SKM-1 treated with dmso at 0.1 percent for 144 hours (cell line): ENCODE measurements at regions not wholly inside any gene's neighbourhood (a gene's known extent, or its start where the extent isn't known, plus 50 kb on each side); places are given as distances from the start of the nearest gene placed in this dataset.

ENCODE experiments used
- DNase-seq: peaks from one replicate; lab custom pipeline; 2025; ENCODE audit not compliant: unreplicated experiment; lab: John Stamatoyannopoulos, UW

GRCh38 chr2:59889305-59889704 lies 664.1 kb downstream of the BCL11A start:
- DNase-seq, result no peak

DNA sequence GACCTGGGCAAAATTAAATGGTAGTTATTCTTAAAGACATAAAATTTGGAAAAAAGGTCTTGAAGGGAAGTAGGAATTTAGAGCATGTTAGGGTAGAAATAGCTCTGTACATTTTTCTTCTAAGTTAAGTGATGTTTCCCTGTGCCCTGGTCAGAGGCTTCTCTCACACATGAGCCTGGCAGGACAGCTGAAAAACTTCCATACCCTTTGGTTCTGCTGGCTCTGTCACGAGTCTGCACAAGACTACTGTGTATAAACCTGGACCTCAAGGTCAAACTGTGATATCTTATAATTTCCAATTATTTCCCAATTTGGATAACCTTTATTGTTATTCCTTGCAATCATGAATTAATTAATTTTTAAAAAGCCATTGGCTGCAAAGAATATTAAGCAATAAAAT lies 664.7 kb downstream of the BCL11A start:
- DNase-seq, result no peak

DNA sequence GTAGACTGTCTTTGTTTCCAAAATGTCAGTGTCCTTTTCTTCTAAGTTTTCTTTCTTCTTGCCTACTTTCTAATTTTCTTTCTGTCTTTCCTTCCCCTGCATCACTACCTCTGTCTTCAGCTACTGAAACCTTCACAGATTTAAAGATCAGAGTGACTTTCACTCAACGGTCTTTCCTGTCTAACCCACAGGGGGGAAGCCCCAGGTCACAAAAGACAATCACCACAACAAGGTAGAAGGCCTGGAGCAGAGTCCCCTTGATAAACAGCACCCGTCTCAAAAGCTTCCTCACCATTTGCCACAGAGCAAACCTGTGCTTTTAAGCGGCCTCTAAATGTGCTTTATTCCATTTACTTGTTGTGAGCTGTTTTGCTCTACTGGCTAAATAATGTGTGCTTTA lies 665.4 kb downstream of the BCL11A start:
- DNase-seq, result no peak

DNA sequence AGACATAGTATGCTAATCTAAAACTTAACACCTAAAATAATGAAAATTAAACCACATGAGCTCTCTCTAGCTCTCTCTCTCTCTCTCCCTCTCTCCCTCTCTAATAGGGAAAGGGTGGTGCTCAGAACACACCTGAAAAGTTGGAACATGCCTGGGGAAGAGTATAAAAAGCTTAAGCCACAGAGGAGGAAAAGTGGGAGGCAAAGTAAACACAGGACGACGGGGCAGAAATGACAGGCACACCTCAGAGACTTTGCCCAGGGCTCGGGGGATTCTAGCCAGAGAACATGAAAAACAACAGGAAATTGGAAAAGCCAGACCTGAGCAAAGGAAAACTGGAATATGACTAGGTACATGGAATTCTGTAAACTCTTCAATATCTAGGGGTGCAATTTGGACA lies 666.1 kb downstream of the BCL11A start:
- DNase-seq, result no peak

DNA sequence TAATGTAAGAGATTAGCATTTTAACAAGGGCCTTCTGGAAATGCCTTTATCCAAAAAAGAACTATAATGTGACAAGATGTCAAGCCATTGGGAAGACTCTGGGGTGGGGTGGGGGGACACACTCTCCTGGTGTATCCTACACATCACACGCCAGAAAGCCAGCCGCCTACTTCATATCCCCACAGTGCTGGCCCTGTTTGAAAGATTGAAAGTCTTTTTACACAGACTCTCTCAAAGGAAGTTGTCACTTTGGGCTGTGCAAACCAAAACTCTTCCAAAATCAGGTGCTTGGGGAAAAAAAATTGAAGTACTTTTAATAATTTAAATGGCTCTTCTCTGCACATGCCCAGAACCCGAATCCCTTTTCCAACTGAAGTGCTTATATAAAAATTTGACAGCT lies 666.7 kb downstream of the BCL11A start:
- no peak for DNase-seq

DNA sequence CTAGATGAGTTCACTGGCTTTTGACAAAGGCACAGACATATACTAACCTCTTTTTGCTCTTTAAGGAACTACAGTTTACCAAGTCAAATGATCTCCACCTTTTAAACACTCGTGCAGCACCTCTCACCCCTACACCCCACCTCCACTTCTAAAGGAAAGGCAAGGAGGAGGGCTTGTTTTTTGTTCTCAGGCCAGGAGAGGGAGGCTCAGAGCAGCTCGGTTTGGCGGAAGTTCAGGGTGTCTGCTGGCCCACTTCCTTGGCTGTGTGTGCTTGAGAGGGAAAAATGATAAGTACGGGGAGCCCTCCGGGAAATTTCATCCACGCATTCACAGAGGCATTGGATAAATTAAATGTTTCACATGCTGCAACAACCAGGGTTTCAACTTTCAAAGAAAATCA lies 667.9 kb downstream of the BCL11A start:
- no peak for DNase-seq

- no peak for DNase-seq
Measured at GRCh38 chr2:59884166-59884565, 669.3 kb downstream of the BCL11A start.

DNA sequence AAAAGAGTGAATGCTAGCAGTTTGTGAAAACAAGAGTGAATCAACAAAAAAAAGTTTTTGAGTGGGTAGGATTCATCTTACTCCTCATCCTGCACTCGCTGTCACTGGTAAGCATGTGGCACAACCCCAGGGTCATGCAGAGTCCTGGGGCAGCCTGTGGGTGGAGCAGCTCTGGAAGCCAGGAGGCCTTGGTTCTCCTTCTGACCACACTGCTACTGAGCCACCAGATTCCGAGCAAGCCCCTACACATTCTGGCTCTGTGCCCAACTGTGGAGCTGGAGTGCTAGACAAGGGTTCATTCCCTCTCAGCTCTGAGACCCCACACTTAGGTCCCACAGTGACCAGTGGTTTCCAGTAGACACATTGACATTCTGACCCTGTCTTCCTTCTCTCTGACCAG lies 670.6 kb downstream of the BCL11A start:
- no peak for DNase-seq

- DNase-seq, result no peak
Measured at GRCh38 chr2:59882279-59882678, 671.2 kb downstream of the BCL11A start.

DNA sequence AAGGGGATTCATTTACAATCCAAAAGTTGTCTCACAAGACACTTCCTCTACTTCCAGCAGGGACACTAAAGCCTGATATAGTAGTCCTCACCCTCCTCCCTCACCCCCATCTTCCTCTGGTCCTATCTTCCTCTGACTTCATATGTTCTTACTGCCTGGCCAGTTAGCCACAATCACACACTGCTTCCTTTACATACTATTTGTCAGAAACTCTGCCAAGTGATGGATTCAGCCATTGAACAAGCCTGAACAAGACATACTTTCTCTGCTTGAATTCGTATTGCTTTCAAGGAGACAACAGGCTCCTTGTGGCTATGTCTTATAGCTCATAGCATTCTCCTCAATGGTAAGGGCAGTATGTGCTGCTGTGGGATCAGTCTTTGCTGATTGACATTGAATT lies 672.2 kb downstream of the BCL11A start:
- DNase-seq, result no peak

DNA sequence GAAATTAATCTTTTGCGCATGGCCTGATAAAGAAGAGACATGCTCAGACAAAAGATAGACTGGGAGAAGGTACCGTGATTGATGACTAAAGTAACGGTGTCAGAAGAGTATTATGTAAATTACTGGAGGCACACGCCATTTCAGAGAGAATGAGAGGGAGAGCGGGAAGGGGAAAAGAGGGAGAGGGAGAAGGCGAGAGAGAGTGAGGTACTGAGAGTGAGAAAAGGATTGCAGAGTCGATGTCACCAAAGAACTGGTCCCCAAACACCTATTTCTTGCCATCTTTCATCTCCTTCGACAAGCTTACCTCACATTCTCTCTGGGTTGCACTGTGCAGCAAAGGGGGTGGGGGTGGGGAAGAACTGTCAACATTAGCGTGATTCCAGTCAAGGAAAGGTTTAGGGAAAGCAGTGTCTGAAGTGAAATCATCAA lies 673.7 kb downstream of the BCL11A start:
- no peak for DNase-seq

DNA sequence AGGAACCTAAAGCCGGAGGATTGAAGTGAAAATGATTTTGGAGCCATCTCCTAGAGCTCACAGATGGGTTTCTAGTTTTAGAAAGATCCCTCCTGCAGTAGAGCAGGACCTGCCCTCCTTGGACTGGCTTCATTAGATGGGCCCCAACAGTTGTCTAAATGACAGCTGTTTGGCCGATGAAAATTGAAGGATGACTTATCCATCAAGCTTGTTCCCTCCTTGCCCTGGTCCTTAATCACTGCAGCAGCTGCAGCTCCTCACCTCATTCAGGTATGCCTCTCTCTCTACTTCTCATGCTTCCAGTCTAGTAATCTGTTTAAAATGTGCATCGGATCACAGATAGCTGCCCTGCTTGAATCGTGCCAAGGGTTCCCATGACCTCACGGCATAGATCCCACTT lies 677.6 kb downstream of the BCL11A start:
- no peak for DNase-seq

DNA sequence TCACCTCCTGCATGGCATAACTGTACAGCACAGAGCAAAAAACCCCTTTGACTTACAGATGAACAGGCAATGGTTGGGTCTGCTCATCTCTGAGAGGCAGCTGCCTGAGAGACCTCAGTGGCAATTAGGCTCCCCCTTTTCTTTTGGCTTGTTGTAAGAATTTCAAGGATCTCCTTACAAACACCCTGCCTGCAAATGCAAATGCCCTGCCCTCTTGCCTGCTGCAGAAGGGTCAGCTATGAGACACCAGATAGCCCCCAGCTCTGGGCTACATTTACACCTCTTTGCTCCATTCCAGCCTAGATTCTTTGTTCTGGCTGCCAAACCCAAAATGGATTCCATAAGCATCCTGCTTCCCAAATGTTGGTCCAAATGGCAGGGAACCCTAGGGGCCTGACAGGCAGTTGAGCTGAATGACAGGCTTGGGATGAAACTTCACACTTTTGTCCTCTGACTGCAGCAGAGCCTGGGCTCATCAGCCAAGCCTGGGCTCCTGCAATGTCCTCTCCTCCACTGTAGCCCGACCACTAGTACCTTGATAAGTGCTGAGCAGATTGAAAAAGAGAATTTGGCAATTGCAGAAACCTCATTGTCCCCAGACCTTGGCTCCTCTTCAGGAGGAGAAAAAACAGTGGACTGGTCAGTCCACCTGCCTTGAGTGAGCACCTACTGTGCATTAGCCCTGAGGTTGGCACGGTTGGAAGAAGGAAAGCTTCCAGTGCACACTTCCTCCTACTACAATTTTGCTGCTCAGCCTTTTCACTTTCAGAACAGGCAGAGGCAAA lies 678.3 kb downstream of the BCL11A start:
- DNase-seq, result no peak

- DNase-seq, result no peak
Measured at GRCh38 chr2:59874361-59874760, 679.1 kb downstream of the BCL11A start.

DNA sequence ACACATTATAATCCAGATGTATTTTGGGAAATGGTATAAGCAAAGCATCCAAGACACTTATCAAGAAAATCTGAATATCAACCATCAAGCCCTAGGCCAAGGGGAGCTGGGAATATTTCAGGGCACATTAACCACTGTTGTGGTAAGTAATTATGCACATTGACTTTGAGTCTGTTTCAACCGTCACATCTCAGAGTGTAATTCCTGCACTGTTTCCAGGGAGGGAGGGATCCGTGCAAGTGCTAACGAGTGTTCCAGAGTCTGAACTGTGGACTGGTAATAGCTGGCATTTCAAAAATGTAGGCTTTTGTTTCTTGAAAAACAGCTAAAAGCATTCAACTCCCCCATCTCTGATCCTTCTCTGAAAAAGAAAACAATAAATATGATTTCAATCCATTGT lies 681.6 kb downstream of the BCL11A start:
- DNase-seq, result no peak

GRCh38 chr2:59868981-59869380 lies 684.5 kb downstream of the BCL11A start:
- no peak for DNase-seq

- DNase-seq, result no peak
Measured at GRCh38 chr2:59866436-59866835, 687.0 kb downstream of the BCL11A start.

DNA sequence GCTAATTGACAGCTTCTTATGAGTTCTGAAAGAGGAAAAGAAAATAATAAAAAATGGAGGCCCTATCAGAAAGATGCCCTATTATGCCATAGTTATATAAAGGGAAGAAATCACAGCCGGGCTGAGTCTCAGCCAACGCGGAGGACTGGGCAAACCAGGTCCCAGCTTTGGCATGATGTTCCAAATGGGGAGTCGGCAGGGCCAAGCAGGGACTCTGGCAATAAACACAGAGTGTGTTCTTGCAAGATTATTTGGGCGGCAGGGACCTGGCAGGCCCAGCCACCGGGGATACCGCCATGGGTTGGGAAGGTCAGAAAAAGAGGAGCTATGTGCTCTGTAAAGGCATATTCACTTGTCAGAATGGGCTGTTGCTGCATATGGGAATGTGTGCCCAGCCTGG lies 694.9 kb downstream of the BCL11A start:
- no peak for DNase-seq

DNA sequence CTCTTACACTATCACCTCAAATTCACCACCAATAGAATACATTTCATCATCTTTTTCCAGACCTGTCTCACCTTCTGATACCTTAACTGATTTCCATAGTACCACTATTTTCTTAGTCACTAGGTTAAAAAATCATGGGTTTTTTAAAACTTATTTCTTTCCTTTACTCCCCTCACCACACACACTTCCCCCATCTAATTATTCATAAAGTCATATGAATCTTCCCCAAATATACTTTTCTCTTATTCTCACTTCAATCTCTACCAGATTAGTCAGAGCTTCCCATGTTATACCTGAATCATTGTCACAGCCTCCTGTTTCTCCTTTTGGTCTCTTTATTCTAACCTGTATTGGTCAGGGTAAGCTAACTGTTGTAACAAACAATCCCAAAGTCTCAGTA lies 696.3 kb downstream of the BCL11A start:
- no peak for DNase-seq

DNA sequence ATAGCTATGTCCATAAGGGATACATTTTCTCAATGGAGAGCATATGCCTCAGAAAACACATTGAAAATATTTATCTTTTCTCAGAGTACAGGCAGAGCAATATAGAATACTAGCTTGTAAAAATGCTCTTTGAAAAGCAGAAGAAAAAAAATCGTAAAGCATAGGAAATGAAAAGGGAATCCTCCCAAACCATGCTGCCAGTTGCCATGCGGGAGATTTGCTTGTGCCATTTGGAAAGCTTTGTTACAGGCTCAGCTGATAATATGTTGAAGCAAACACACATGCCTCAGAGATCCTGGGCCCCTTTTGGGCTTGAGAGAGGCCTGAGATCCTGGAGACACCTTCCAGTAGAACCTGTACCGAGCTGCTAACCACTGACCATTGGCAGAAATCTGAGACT lies 697.1 kb downstream of the BCL11A start:
- DNase-seq, result no peak

DNA sequence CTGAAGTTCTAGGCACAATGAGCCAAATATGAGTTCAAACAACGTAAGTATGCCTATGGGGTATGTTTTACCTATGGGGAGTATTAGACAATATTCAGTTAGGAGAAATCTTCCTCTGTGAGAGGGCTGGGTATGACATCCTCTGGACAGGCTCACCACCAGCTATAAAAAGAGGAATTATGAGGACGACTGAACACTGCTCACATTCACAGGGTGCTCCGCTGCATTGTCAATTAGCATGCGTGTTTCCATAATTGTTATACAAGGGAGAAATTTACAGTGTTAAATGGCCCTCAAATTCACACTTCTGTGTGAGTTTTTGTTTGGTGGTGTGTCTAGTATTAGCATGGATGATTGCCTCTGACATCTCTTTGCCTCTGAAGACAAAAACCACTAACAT lies 700.4 kb downstream of the BCL11A start:
- no peak for DNase-seq

GRCh38 chr2:59851836-59852475 lies 701.5 kb downstream of the BCL11A start:
- DNase-seq, result no peak

- no peak for DNase-seq
Measured at GRCh38 chr2:59850554-59850953, 702.9 kb downstream of the BCL11A start.
